ENCODE measurements at regions not wholly inside any gene's neighbourhood (a gene's known extent, or its start where the extent isn't known, plus 50 kb on each side); places are given as distances from the start of the nearest gene placed in this dataset.
A peak's percentile ranks its signal among the peaks of the same experiment; 100 is the strongest.

DNA sequence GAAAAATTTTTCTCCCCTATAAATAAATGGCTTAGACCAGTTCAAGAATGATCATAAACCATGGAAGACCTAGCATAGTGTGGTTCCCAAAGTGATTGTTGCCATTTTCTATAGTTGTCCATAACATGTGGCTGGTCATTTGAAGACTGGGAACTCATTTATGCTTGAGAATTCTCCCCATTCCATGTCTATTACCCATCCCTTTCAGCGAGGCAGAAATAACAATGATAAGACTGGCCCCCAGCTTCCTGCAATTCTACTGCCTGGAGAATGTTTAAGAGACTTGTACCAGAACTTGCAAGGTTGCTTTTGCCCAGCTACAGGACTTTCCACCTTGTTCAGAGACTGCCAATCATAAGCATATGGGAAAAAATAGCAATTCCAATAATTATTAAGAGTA, 146.5 kb upstream of the CDH11 start:
- intact Hi-C loops (cut with DNase I), result no loop called here
- TF ChIP-seq POLR2A (IDR thresholded peaks at IDR 0.05) (no peak), CTCF (IDR thresholded peaks at IDR 0.05) (no peak)
- Histone ChIP-seq H3K27ac (no peak overlapping the region), H3K9me3 (no peaks in the 10 kb centered on the region), H3K27me3 (no peaks in the 10 kb centered on the region), H3K4me1 (no peaks in the 10 kb centered on the region), H3K4me3 (replicated peaks in 1 of 3) (no peak overlapping the region), H3K36me3 (no peaks in the 10 kb centered on the region)
- WGBS, 2 donors, result 46 to 61% methylated on average over 1 of the region's 1 CpG
- DNase-seq, result no peak

DNA sequence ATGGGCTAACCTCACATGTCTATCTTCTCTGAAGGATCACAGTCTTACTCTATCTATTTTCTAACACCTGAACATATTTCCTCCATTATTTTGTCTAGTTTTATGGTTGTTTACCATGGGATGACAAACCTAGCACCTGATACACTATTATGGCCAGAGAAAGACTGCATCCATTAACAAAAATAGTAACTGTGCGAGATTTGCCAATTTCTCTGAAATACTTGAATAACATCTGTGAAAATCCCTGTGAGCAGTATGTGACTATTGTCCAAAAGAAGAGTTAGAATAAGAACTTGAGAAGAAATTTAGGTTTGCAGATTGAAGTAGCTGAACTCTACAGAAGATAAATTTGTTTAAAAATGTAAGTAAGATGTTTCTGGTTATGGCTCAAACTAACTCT, 142.0 kb upstream of the CDH11 start:
- H3K4me1 ChIP-seq, result no peaks in the 10 kb centered on the region
- 97 to 98% methylated on average over 1 of the region's 1 CpG for WGBS, 2 donors
- H3K27me3 ChIP-seq, result no peaks in the 10 kb centered on the region
- no peaks in the 10 kb centered on the region for H3K9me3 ChIP-seq
- no peak overlapping the region for H3K4me3 ChIP-seq (replicated peaks in 1 of 3)
- no peak for DNase-seq
- no peak overlapping the region for H3K27ac ChIP-seq
- intact Hi-C loops (cut with DNase I), result no loop called here
- no peaks in the 10 kb centered on the region for H3K36me3 ChIP-seq
- TF ChIP-seq POLR2A (IDR thresholded peaks at IDR 0.05) (no peak), CTCF (IDR thresholded peaks at IDR 0.05) (no peak)

DNA sequence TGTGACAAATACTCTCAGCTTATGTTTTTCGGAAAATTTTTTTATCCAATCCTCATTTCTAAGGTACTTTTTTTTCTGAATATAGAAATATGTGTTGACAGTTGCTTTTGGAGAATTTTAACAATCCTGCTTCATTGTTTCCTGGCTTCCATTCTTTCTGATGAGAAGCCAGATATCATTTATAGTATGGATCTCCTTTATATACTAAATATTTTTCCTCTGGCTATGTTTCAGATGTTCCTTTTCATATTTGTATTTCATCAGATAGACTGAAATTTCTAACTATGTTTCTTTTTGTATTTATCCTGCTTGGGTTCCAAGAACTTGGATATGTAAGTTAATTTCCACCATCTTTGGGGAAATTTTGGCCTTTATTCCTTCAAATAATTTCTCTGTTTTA, 138.9 kb upstream of the CDH11 start:
- no peak for DNase-seq
- Histone ChIP-seq H3K27ac (no peak overlapping the region), H3K4me3 (replicated peaks in 1 of 3) (no peak overlapping the region), H3K4me1 (no peaks in the 10 kb centered on the region), H3K27me3 (no peaks in the 10 kb centered on the region), H3K36me3 (no peaks in the 10 kb centered on the region), H3K9me3 (no peaks in the 10 kb centered on the region)
- WGBS, 2 donors, result 89 to 96% methylated on average over 1 of the region's 1 CpG
- intact Hi-C loops (cut with DNase I), result no loop called here
- TF ChIP-seq CTCF (IDR thresholded peaks at IDR 0.05) (no peak), POLR2A (IDR thresholded peaks at IDR 0.05) (no peak)

DNA sequence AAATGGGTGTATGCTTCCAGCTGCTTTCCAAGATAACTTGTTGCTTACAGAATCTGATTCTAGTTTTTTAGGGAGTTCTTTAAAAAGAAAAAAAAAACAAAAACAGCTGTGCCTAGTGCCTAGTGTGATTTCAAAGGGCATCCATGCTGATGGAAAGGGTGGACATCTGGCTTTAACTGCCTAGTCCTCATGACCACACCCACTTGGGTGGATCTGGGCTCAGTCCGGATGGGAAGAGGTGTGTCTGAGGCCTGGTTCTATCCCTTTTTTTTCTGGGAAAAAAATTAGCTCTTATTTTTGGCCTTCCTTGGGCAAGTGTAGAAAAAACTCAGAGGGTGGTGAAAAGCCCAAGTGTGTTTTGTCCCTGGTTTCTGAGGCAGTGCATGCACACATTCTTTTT, 132.3 kb upstream of the CDH11 start:
- intact Hi-C loops (cut with DNase I), result no loop called here
- 60 to 83% methylated on average over 1 of the region's 1 CpG for WGBS, 2 donors
- H3K27me3 ChIP-seq, result no peaks in the 10 kb centered on the region
- no peaks in the 10 kb centered on the region for H3K9me3 ChIP-seq
- no peak for TF ChIP-seq CTCF (IDR thresholded peaks at IDR 0.05)
- no peak for TF ChIP-seq POLR2A (IDR thresholded peaks at IDR 0.05)
- no peaks in the 10 kb centered on the region for H3K36me3 ChIP-seq
- no peak overlapping the region for H3K27ac ChIP-seq
- DNase-seq, result no peak
- H3K4me1 ChIP-seq, result peaks cover 0 to 5% of the 10 kb centered on the region in 2 donors
- no peak overlapping the region for H3K4me3 ChIP-seq (replicated peaks in 1 of 3)

- Histone ChIP-seq H3K4me1 (peaks cover 0 to 5% of the 10 kb centered on the region in 2 donors), H3K27me3 (no peaks in the 10 kb centered on the region), H3K4me3 (replicated peaks in 1 of 3) (no peak overlapping the region), H3K9me3 (no peaks in the 10 kb centered on the region), H3K36me3 (no peaks in the 10 kb centered on the region), H3K27ac (no peak overlapping the region)
- peak; percentile 50 to 68 for DNase-seq
- WGBS, 2 donors, result 7 to 14% methylated on average over 8 of the region's 8 CpGs
- TF ChIP-seq CTCF (IDR thresholded peaks at IDR 0.05) (no peak), POLR2A (IDR thresholded peaks at IDR 0.05) (no peak)
- intact Hi-C loops (cut with DNase I), result no loop called here
These were observed 127.9 kb upstream of the CDH11 start for GRCh38 chr16:65249768-65250167.
